Lower leg skin (tissue), 4 donors: ENCODE measurements at regions not wholly inside any gene's neighbourhood (a gene's known extent, or its start where the extent isn't known, plus 50 kb on each side); places are given as distances from the start of the nearest gene placed in this dataset.

Experiments used
- DNase-seq, 2 donors: peaks; one replicate each; pipeline ENCODE4 v3.0.0-alpha.2; 2019; ENCODE audit warnings: low spot score in 2 of 2
- H3K4me3 ChIP-seq: fragments of 200-600 bp; sonication (generic); 2 replicates; pipeline ENCODE4 v1.5.1; 2017; ENCODE audit warnings: mild to moderate bottlenecking, low read depth; ENCODE audit not compliant: poor library complexity, severe bottlenecking
- CTCF ChIP-seq, 3 donors: fragments of 450-650 bp; IDR thresholded peaks; one replicate each; pipeline ENCODE4 v1.5.1; 2016; ENCODE audit warnings: antibody characterized with exemption in 3 of 3, mild to moderate bottlenecking in 3 of 3, moderate library complexity in 2 of 3
- POLR2A ChIP-seq, 2 donors: fragments of 450-650 bp; IDR thresholded peaks; one replicate each; pipeline ENCODE4 v1.6.1; 2016 to 2017; ENCODE audit warnings: antibody characterized with exemption in 2 of 2, mild to moderate bottlenecking in 1 of 2, moderate library complexity in 1 of 2
- WGBS, 2 donors: methylation state at CpG; one replicate each; pipeline ENCODE4 v1.1.5; 2018; 5-methylcytosine and 5-hydroxymethylcytosine counted together
- intact Hi-C: fragments of 100-400 bp; cut with DNase I; formaldehyde crosslinking; loops from one replicate; pipeline ENCODE4 v1.15.0; 2023; ENCODE audit warnings: low total_unique reads

GRCh38 chr21:15564907-15565306 is 164.9 kb upstream of the USP25 start:
- intact Hi-C loops: no loop called here
- DNase-seq: no peak
- no peak overlapping the region for H3K4me3 ChIP-seq
- 60 to 70% methylated on average over 4 of the region's 4 CpGs for WGBS, 2 donors
- TF ChIP-seq POLR2A (IDR thresholded peaks at IDR 0.05): no peak
- no peak for TF ChIP-seq CTCF (IDR thresholded peaks at IDR 0.05)

GRCh38 chr21:15566703-15567102 is 163.1 kb upstream of the USP25 start:
- no peak for DNase-seq
- TF ChIP-seq POLR2A (IDR thresholded peaks at IDR 0.05) (no peak), CTCF (IDR thresholded peaks at IDR 0.05) (no peak)
- intact Hi-C loops: no loop called here
- no peak overlapping the region for H3K4me3 ChIP-seq
- WGBS, 2 donors: 55 to 57% methylated on average over 1 of the region's 1 CpG

- intact Hi-C loops: no loop called here
- TF ChIP-seq POLR2A (IDR thresholded peaks at IDR 0.05) (no peak), CTCF (IDR thresholded peaks at IDR 0.05) (no peak)
- DNase-seq: no peak
- H3K4me3 ChIP-seq: no peak overlapping the region
Observed at GRCh38 chr21:15567191-15567590, 162.6 kb upstream of the USP25 start.

GRCh38 chr21:15568516-15568915 is 161.3 kb upstream of the USP25 start:
- intact Hi-C loops: no loop called here
- H3K4me3 ChIP-seq: no peak overlapping the region
- DNase-seq: no peak
- no peak for TF ChIP-seq CTCF (IDR thresholded peaks at IDR 0.05)
- TF ChIP-seq POLR2A (IDR thresholded peaks at IDR 0.05): no peak

GRCh38 chr21:15586752-15587427 is 142.9 kb upstream of the USP25 start:
- H3K4me3 ChIP-seq: no peak overlapping the region
- intact Hi-C loops: no loop called here
- WGBS, 2 donors: 81 to 83% methylated on average over 4 of the region's 4 CpGs
- DNase-seq: no peak
- TF ChIP-seq POLR2A (IDR thresholded peaks at IDR 0.05) (no peak), CTCF (IDR thresholded peaks at IDR 0.05) (no peak)

- no peak for TF ChIP-seq POLR2A (IDR thresholded peaks at IDR 0.05)
- TF ChIP-seq CTCF (IDR thresholded peaks at IDR 0.05): no peak
- WGBS, 2 donors: 29 to 33% methylated on average over 5 of the region's 5 CpGs
- no peak for DNase-seq
- intact Hi-C loops: loop anchor here (10.0 kb wide), 1 partner anchor 1348 kb away; no protein-coding TSS in a partner anchor
- no peak overlapping the region for H3K4me3 ChIP-seq
Observed at GRCh38 chr21:15592271-15592860, 137.4 kb upstream of the USP25 start.
